Panc1 (cell line): ENCODE measurements at regions not wholly inside any gene's neighbourhood (a gene's known extent, or its start where the extent isn't known, plus 50 kb on each side); places are given as distances from the start of the nearest gene placed in this dataset.

Source experiments
- ATAC-seq: fragments of 200-7000 bp; cut with Tn5 transposase; 2 replicates; pipeline ENCODE4 v1.9.1; 2020; ENCODE audit warnings: mild to moderate bottlenecking, moderate library complexity
- BruUV-seq: library from RNA; stranded (reverse); fragments of 400-500 nt; replicated peaks from 2 replicates; lab custom pipeline; 2021; lab: Mats Ljungman, UMichigan
- CTCF ChIA-PET: fragments of 300-600 bp; sonication (Branson Sonifier 250); formaldehyde crosslinking; loops from one replicate; lab custom pipeline; 2022; ENCODE audit warnings: antibody characterized with exemption; lab: Charles Lee
- POLR2A ChIA-PET: fragments of 300-600 bp; sonication (Branson Sonifier 250); formaldehyde crosslinking; loops from one replicate; lab custom pipeline; 2022; ENCODE audit warnings: antibody characterized with exemption; lab: Charles Lee
- DNase-seq: peaks from one replicate; pipeline ENCODE4 v3.0.0-alpha.2; 2010; ENCODE audit warnings: low read depth, low spot score
- H3K27ac ChIP-seq: 2 replicates; pipeline ENCODE4 v1.5.1; 2011; ENCODE audit warnings: mild to moderate bottlenecking, low read length, inconsistent platforms
- H3K27me3 ChIP-seq: fragments of 200-500 bp; sonication (Bioruptor generic); 2 replicates; pipeline ENCODE4 v1.6.0; 2014; ENCODE audit warnings: low read length, inconsistent platforms; ENCODE audit not compliant: control insufficient read depth, insufficient read depth
- H3K36me3 ChIP-seq: fragments of 200-500 bp; sonication (Bioruptor generic); 2 replicates; pipeline ENCODE4 v1.5.1; 2014; ENCODE audit warnings: inconsistent platforms, mild to moderate bottlenecking, low read length, moderate library complexity; ENCODE audit not compliant: control insufficient read depth, insufficient read depth
- H3K4me1 ChIP-seq: 2 replicates; pipeline ENCODE4 v1.5.1; 2011; ENCODE audit warnings: inconsistent platforms, mild to moderate bottlenecking, low read length, moderate library complexity; ENCODE audit not compliant: control insufficient read depth, insufficient read depth
- H3K4me3 ChIP-seq, 2 experiments: 2 replicates each; pipeline ENCODE4 v1.5.1; 2011 to 2012; ENCODE audit warnings: low read depth in 2 of 2, low read length in 2 of 2, mild to moderate bottlenecking in 2 of 2, inconsistent platforms in 1 of 2, moderate library complexity in 1 of 2
- H3K9me3 ChIP-seq: fragments of 200-500 bp; sonication (Bioruptor generic); 2 replicates; pipeline ENCODE4 v1.5.1; 2014; ENCODE audit warnings: low read depth, mild to moderate bottlenecking, inconsistent platforms, low read length, moderate library complexity; ENCODE audit not compliant: control insufficient read depth, insufficient read depth
- CTCF ChIP-seq: fragments of 450-650 bp; IDR thresholded peaks from 2 replicates; pipeline ENCODE4 v1.5.1; 2017; ENCODE audit warnings: mild to moderate bottlenecking
- POLR2AphosphoS5 ChIP-seq: IDR thresholded peaks from 2 replicates; pipeline ENCODE4 v1.6.1; 2012; ENCODE audit warnings: mild to moderate bottlenecking, low read depth, low read length, moderate library complexity
- REST ChIP-seq, 2 experiments: IDR thresholded peaks; 2 replicates each; pipeline ENCODE4 v1.6.1; 2011 to 2012; ENCODE audit warnings: low read depth in 2 of 2, control low read depth in 1 of 2, low read length in 1 of 2, mild to moderate bottlenecking in 1 of 2, moderate library complexity in 1 of 2; ENCODE audit not compliant: insufficient read depth in 1 of 2
- SIN3A ChIP-seq: IDR thresholded peaks from 2 replicates; pipeline ENCODE4 v1.6.1; 2012; ENCODE audit warnings: low read depth, mild to moderate bottlenecking, low read length, moderate library complexity, borderline replicate concordance; ENCODE audit not compliant: insufficient read depth
- TCF7L2 ChIP-seq: IDR thresholded peaks from 2 replicates; pipeline ENCODE4 v1.6.1; 2011; ENCODE audit warnings: mild to moderate bottlenecking, low read depth, low read length, inconsistent platforms
- in situ Hi-C: cut with HindIII; loops from 2 replicates; pipeline ENCODE4 v1.10.0; 2016; ENCODE audit warnings: low sequenced_read_pairs, low pct_unique_long_range_greater_than_20kb
- intact Hi-C: fragments of 100-400 bp; cut with micrococcal nuclease; formaldehyde crosslinking; loops from one replicate; pipeline ENCODE4 v1.10.0; 2022; ENCODE audit not compliant: unreplicated experiment

- POLR2A ChIA-PET, result no interaction called here
- Histone ChIP-seq H3K4me3 (no peak overlapping the region), H3K27me3 (no peaks in the 10 kb centered on the region), H3K27ac (no peak overlapping the region), H3K9me3 (no peaks in the 10 kb centered on the region), H3K4me1 (no peaks in the 10 kb centered on the region), H3K36me3 (no peaks in the 10 kb centered on the region)
- no TSS peak for BruUV-seq
- no peak for ATAC-seq
- in situ Hi-C loops, result no loop called here
- CTCF ChIA-PET, result no interaction called here
- intact Hi-C loops, result no loop called here
- no peak for DNase-seq
- no peak for TF ChIP-seq SIN3A
- TF ChIP-seq REST (IDR thresholded peaks at IDR 0.05; ENCODE audit: insufficient read depth in 1 of 2, low read depth in 2 of 2, low read length in 1 of 2), result no peak
- no peak for TF ChIP-seq CTCF
- no peak for TF ChIP-seq POLR2AphosphoS5
- TF ChIP-seq TCF7L2, result no peak
These were observed 247.0 kb upstream of the NBEA start for GRCh38 chr13:34695063-34695462.

GRCh38 chr13:34696296-34696695 lies 245.8 kb upstream of the NBEA start:
- intact Hi-C loops, result no loop called here
- in situ Hi-C loops, result no loop called here
- TF ChIP-seq REST (IDR thresholded peaks at IDR 0.05; ENCODE audit: insufficient read depth in 1 of 2, low read depth in 2 of 2, low read length in 1 of 2) (no peak), POLR2AphosphoS5 (no peak)
- Histone ChIP-seq H3K9me3 (no peaks in the 10 kb centered on the region), H3K27me3 (no peaks in the 10 kb centered on the region), H3K4me1 (no peaks in the 10 kb centered on the region), H3K36me3 (no peaks in the 10 kb centered on the region), H3K27ac (no peak overlapping the region), H3K4me3 (no peak overlapping the region)
- ATAC-seq (no peak), DNase-seq (no peak)
- CTCF ChIA-PET, result no interaction called here
- POLR2A ChIA-PET, result no interaction called here
- no TSS peak for BruUV-seq
